ENCODE measurements at regions not wholly inside any gene's neighbourhood (a gene's known extent, or its start where the extent isn't known, plus 50 kb on each side); places are given as distances from the start of the nearest gene placed in this dataset.

DNA sequence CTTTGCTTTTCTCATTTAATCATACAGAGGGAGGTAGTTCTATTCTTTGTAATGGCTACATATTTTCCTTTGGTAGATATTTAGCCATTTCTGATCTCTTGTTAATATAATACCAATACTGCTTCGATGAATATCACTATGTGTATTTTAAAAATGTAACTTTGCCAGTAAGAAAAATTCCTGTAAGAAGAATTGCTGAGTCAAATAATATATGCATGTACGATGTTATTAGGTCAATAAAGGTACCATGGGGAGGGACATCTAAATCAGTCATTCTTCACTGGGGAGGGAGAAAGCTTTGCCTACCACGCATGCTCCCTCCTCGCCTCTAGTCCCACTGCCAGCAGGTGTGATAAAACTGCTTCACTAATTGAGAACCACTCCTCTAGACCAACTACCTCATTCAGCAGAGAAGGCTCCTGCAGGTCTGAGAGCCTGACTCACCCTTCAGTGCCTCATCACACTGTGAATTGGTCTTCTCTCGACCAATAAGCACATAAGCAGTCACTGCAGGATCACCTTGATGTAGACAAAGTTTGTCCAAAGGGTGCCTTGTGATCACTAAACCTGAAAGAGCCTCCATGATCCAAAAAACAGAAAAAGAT, 56.1 kb upstream of the TBCA start:
- TF ChIP-seq POLR2A (IDR thresholded peaks at IDR 0.05) = no peak
- TF ChIP-seq, protein P1, sequence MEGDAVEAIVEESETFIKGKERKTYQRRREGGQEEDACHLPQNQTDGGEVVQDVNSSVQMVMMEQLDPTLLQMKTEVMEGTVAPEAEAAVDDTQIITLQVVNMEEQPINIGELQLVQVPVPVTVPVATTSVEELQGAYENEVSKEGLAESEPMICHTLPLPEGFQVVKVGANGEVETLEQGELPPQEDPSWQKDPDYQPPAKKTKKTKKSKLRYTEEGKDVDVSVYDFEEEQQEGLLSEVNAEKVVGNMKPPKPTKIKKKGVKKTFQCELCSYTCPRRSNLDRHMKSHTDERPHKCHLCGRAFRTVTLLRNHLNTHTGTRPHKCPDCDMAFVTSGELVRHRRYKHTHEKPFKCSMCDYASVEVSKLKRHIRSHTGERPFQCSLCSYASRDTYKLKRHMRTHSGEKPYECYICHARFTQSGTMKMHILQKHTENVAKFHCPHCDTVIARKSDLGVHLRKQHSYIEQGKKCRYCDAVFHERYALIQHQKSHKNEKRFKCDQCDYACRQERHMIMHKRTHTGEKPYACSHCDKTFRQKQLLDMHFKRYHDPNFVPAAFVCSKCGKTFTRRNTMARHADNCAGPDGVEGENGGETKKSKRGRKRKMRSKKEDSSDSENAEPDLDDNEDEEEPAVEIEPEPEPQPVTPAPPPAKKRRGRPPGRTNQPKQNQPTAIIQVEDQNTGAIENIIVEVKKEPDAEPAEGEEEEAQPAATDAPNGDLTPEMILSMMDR (IDR thresholded peaks at IDR 0.05) = no peak

Data from testis (tissue), 2 donors.